ENCODE measurements at regions not wholly inside any gene's neighbourhood (a gene's known extent, or its start where the extent isn't known, plus 50 kb on each side); places are given as distances from the start of the nearest gene placed in this dataset.

DNA sequence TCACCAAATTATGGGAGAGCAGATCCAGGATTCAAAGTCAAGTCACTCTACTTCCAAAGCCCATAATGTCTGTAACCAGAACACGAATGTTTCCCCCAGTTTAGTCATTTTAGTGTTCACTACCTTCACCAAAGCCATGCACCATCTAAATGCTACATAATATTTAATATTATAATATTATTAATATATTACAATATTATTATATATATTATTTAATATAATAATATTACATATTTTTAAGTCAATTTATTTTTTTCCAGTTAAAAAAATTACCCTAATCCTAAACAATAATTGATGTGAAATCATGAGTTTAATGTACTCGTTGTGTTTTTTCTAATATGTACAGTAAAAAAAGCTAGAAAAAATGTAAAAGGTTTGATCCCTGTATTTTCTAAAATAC is 276.6 kb upstream of the TBL1XR1 start:
- TF ChIP-seq FOXP4 (CRISPR knock-in tag; IDR thresholded peaks at IDR 0.05) (no peak), ZNF263 (CRISPR knock-in tag; IDR thresholded peaks at IDR 0.05; ENCODE audit: low read depth) (no peak), KAT7 (CRISPR knock-in tag; IDR thresholded peaks at IDR 0.05; ENCODE audit: borderline replicate concordance) (no peak), NFYB (CRISPR knock-in tag; conservative IDR thresholded peaks at IDR 0.05; ENCODE audit: low read depth) (no peak), AR (CRISPR knock-in tag; IDR thresholded peaks at IDR 0.05) (no peak), ATF1 (CRISPR knock-in tag; IDR thresholded peaks at IDR 0.05) (no peak)
- TF ChIP-seq, protein P1, sequence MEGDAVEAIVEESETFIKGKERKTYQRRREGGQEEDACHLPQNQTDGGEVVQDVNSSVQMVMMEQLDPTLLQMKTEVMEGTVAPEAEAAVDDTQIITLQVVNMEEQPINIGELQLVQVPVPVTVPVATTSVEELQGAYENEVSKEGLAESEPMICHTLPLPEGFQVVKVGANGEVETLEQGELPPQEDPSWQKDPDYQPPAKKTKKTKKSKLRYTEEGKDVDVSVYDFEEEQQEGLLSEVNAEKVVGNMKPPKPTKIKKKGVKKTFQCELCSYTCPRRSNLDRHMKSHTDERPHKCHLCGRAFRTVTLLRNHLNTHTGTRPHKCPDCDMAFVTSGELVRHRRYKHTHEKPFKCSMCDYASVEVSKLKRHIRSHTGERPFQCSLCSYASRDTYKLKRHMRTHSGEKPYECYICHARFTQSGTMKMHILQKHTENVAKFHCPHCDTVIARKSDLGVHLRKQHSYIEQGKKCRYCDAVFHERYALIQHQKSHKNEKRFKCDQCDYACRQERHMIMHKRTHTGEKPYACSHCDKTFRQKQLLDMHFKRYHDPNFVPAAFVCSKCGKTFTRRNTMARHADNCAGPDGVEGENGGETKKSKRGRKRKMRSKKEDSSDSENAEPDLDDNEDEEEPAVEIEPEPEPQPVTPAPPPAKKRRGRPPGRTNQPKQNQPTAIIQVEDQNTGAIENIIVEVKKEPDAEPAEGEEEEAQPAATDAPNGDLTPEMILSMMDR (IDR thresholded peaks at IDR 0.05) = no peak
- TF ChIP-seq, protein P2, sequence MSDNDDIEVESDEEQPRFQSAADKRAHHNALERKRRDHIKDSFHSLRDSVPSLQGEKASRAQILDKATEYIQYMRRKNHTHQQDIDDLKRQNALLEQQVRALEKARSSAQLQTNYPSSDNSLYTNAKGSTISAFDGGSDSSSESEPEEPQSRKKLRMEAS (CRISPR knock-in tag; IDR thresholded peaks at IDR 0.05) = no peak
- TF ChIP-seq, protein P3, sequence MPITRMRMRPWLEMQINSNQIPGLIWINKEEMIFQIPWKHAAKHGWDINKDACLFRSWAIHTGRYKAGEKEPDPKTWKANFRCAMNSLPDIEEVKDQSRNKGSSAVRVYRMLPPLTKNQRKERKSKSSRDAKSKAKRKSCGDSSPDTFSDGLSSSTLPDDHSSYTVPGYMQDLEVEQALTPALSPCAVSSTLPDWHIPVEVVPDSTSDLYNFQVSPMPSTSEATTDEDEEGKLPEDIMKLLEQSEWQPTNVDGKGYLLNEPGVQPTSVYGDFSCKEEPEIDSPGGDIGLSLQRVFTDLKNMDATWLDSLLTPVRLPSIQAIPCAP (CRISPR knock-in tag; IDR thresholded peaks at IDR 0.05) = no peak
